ENCODE measurements at regions not wholly inside any gene's neighbourhood (a gene's known extent, or its start where the extent isn't known, plus 50 kb on each side); places are given as distances from the start of the nearest gene placed in this dataset.

- DNase-seq: no peak
Observed at GRCh38 chr12:67797753-67798152, 149.2 kb downstream of the DYRK2 start.

GRCh38 chr12:67798768-67799167 lies 150.2 kb downstream of the DYRK2 start:
- DNase-seq: no peak

- no peak for DNase-seq
Observed at GRCh38 chr12:67802731-67803130, 154.2 kb downstream of the DYRK2 start.

- DNase-seq: no peak
Observed at GRCh38 chr12:67803278-67803993, 154.9 kb downstream of the DYRK2 start.

GRCh38 chr12:67804168-67804567 lies 155.6 kb downstream of the DYRK2 start:
- no peak for DNase-seq

GRCh38 chr12:67807814-67808213 lies 159.3 kb downstream of the DYRK2 start:
- no peak for DNase-seq

- DNase-seq: no peak
Observed at GRCh38 chr12:67810166-67810565, 161.6 kb downstream of the DYRK2 start.

GRCh38 chr12:67811437-67812361 lies 163.2 kb downstream of the DYRK2 start:
- no peak for DNase-seq

- DNase-seq: no peak
Observed at GRCh38 chr12:67813456-67813904, 164.9 kb downstream of the DYRK2 start.

GRCh38 chr12:67816269-67816668 lies 167.7 kb downstream of the DYRK2 start:
- no peak for DNase-seq

GRCh38 chr12:67818459-67818903 lies 169.9 kb downstream of the DYRK2 start:
- no peak for DNase-seq

GRCh38 chr12:67819902-67820301 lies 169.3 kb upstream of the IFNG-AS1 start:
- DNase-seq: no peak

- no peak for DNase-seq
Observed at GRCh38 chr12:67820694-67821093, 168.6 kb upstream of the IFNG-AS1 start.

- DNase-seq: no peak
Observed at GRCh38 chr12:67822826-67823225, 166.4 kb upstream of the IFNG-AS1 start.

GRCh38 chr12:67826148-67826547 lies 163.1 kb upstream of the IFNG-AS1 start:
- DNase-seq: no peak

- DNase-seq: no peak
Observed at GRCh38 chr12:67826946-67827720, 162.1 kb upstream of the IFNG-AS1 start.

- DNase-seq: no peak
Observed at GRCh38 chr12:67827820-67828383, 161.3 kb upstream of the IFNG-AS1 start.

GRCh38 chr12:67829896-67830295 lies 159.4 kb upstream of the IFNG-AS1 start:
- no peak for DNase-seq

GRCh38 chr12:67832155-67832554 lies 157.1 kb upstream of the IFNG-AS1 start:
- no peak for DNase-seq

- no peak for DNase-seq
Observed at GRCh38 chr12:67833602-67834001, 155.6 kb upstream of the IFNG-AS1 start.

- DNase-seq: no peak
Observed at GRCh38 chr12:67837876-67838275, 151.4 kb upstream of the IFNG-AS1 start.

GRCh38 chr12:67842124-67842523 lies 147.1 kb upstream of the IFNG-AS1 start:
- DNase-seq: no peak

- DNase-seq: no peak
Observed at GRCh38 chr12:67843257-67843656, 146.0 kb upstream of the IFNG-AS1 start.

Measured in NCI-H187 (cell line).